SHP77 (cell line): ENCODE measurements at regions not wholly inside any gene's neighbourhood (a gene's known extent, or its start where the extent isn't known, plus 50 kb on each side); places are given as distances from the start of the nearest gene placed in this dataset.

Experiments used
- DNase-seq, 2 experiments: peaks; one replicate each; lab custom pipeline; 2025; lab: John Stamatoyannopoulos, UW

DNA sequence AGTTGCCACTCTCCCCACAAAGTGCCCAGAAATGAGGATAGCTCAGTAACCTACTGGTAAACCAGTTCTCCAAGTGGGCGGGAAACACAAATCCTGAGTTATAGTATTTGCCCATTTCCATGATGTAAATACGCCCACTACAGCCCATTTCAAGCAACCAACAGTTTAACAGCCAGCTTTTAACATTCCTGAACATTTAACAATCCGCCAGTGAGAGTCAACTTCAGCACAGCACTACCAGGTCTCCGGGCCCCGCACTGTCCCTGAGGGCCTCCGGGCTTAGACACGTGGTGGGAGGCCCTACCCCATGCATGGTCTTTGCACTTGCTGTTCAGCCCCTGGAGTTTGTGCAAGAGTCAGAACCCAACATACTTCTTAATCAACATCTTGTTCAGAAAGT, 132.0 kb upstream of the CTTNBP2NL start:
- no peak for DNase-seq

DNA sequence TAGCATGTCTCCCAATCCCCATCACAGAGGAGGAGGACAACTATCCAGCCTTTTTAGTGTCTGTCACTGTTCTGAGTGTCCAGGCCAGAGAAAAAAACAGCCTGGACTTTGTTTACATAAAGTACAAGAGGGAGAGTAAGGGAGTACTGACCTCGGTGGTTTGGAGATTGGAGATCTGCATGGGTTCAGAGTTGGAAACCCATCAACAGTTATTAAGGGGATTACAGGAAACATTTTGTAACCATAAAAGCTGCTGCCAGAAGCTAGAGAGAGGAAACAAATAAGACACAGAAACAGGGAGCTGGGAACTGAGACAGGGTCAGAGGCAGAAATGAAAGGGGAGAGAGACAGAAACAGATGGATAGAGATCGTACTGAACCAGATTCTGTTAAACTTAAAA, 131.5 kb upstream of the CTTNBP2NL start:
- no peak for DNase-seq

DNA sequence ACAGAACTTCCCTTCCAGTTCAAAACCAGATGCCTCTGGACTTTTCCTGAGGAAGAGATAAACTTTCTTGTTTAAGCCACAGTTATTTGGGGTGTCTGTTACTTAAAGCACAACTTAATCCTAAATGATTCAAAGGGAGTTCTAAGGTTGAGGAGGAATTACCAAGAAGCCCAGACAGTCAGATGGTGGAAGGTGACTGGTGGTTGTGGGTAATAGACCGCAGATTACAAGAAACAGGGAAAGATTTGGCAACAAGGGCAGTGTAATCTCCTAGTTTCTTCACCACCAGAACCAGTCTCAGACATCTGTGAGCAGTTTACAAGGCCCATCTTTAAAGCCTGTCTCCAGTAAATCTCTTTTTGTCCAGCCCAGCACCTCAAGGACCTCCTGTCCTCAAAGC, 130.1 kb upstream of the CTTNBP2NL start:
- no peak for DNase-seq

DNA sequence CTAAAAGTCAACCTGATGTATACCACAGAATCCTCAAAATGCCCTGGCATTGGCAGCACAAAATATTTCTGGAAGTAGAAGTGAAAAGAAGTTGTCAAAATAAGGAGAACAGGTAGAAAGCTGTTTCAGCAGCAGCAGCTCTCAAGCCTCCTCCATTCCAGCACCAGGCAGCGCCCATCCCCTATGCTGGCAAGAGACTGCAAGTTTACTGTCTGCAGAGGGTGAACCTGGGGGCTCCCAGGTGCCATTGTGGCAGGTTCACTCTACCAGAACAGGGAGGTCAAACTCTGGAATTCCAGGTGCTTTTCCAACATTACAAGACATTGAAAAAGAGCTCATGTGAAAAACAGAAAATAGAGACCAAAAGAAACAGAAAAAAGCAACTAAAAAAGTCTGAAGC, 128.8 kb upstream of the CTTNBP2NL start:
- DNase-seq: no peak

DNA sequence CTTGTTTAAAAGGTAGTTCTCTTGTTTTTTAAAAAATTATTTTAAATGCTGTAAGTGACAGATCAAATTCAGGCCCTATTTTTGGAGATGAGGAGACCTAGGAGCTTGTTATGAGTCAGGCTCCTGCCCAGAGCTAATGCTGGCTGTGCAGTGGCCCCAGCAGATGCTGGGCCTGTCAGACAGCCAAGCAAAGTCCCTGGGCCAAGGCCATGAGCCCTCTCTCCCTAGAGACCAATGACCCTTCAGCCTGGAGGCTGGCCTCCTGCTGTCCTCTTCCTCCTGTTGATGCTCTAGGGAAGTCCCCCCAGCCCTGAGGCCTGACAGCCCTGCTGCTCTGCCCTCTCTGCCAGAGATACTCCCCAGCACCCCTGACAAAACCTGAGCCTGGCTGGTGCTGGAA, 128.1 kb upstream of the CTTNBP2NL start:
- no peak for DNase-seq

DNA sequence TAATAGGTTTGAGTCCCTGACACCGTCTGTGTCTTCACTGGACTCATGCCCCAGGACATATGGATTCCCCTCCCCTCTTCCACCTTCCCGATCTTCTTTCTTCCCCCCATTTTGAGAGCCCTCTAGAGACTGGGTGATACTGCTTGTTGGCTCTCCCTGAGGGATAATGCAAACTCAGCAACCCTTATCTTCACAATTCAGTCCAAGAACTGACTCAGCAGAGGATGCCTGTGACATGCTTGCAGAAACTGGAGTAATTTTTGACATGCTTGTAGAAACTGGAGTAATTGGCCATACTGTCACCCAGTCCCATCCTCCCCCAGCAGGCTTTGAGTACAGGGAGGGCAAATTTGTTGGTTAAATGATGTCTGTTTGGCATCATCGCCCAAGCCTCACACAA, 127.6 kb upstream of the CTTNBP2NL start:
- no peak for DNase-seq

DNA sequence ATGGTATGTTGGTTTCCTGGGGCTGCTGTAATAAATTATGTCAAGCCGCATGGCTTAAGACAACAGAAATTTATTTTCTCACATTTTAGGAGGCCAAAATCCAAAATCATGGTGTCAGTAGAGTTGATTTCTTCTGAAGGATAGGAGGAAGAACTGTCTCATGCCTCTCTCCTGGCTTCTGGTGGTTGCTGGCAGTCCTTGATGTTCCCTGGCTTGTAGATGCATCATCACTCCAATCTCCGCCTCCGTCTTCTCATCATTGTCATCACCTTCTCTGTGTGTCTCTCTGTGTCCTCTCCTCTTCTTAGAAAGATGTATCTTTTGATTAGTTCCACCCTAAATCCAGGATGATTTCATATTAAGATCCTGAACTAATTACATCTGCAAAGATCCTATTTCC, 124.7 kb upstream of the CTTNBP2NL start:
- DNase-seq: no peak

DNA sequence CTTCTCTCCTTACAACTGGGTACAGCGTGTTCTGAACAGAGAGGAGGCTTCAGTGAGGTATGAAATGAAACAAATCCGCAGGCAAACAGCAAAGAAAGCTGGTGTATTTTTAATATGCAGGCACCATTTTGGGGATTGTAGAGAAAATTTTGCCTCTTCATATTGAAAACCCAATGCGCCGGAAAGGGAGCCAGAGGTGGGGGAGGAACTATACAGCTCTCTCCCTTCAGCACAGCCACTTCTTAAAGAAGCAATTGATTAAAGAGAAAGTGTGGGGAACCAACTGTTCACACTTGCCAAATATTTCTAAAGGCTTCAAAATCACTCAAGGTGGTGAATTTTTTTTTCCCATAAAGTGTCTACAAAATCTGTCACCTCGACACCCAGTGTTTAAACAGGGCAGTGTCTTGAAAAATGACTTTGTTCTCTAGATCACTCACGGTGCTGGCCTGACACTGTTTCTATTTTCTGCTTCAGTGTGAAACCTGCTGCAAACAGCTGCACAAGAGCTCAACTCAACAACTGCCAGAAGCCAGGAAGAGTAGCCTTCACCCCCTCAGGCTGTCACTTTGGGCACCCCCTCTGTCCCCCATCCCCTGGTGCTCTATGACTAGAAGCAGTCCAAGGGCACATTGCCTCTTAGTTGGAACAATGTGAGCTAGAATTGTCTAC, 123.8 kb upstream of the CTTNBP2NL start:
- no peak for DNase-seq

DNA sequence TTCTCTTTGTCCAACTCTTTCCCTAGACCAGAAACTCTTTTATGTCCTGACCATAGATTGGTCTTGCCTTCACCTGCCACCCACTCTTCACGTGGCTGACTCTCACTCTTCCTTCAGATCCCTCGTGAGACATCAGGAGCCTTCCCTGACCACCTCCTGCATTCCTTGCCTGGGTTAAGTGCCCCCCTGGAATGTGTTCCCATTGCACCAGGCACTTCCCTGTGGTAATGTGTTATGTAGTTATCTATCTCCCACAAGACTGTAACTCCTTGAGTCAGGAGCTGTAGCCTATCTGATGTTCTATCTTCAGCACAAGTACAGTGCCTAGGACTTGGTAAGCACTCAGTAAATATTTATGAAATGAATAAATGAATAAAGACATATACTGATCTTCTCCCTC, 111.2 kb upstream of the CTTNBP2NL start:
- no peak for DNase-seq

DNA sequence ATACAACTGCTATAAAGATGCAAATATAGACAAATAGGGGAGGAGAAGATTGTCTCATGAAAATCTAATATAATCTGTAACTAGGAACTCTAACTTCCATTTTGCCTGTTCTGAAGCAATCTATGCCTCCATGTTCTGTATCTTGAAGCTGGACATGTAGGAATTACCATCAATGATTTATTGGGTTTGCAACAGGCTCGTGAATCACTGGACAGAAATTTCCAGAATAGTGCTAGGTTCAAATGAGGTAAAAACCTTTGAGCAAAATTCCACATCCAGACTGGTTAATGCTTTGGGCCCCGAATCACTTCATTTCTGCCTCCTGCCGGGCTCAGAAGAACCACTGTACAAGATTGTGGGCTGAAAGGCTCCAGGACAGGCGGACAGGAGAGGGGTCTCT, 110.7 kb upstream of the CTTNBP2NL start:
- DNase-seq: no peak

DNA sequence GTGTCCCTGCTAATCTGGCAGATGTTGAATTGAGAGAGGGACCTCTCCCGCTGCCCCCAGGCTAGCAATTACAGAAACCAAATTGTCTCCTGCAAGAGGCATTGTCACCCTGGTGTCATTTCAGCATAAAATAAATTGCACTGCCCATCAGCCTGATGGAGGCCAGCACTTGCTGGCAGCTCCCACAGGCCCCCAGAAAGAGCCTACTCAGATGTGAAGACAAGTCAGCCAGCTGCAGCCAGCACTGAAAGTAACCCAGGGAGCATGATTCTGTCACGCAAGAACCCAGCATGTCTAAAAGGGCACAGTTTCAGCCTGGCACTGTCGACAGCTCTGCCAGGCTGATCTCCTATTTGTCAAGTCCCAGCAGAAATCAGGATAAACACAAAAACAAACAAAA, 110.3 kb upstream of the CTTNBP2NL start:
- no peak for DNase-seq

DNA sequence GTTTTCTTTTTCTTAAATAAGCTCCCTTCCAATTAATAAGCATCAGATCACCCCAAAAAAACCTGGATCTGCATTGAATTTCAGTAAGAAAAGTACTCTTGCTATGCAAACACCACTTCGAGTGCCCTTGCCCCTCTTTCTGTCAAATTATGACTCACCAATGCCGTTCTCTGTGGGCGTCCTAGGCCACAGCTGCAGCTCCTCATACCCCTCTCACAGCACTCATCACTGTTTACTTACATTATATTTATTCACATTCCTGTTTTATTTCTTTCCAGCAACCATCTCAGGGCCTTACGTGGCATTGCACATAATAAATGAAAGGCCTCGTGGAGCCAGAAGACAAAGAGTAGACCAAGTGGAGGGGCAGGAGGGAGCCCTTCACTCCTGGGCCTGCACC, 99.1 kb upstream of the CTTNBP2NL start:
- peak; percentile 77 to 79 for DNase-seq

DNA sequence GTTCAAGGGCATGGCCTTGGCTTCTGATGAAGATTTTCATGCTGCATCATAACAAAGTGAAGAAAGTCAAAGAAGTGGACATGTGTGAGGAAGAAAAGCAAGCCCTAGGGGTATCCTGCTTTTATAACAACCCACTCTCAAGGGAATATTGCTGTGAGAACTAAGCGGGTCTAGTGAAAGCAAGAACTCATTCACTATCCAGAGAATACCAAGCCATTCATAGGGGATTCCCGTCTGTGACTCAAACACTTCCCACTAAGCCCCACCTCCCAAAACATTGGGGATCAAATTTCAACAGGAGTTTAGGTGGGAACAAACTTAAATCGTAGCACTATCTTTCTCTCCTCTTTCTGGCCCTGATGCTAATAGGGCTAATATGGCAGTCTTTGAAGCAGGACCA, 98.5 kb upstream of the CTTNBP2NL start:
- DNase-seq: no peak

DNA sequence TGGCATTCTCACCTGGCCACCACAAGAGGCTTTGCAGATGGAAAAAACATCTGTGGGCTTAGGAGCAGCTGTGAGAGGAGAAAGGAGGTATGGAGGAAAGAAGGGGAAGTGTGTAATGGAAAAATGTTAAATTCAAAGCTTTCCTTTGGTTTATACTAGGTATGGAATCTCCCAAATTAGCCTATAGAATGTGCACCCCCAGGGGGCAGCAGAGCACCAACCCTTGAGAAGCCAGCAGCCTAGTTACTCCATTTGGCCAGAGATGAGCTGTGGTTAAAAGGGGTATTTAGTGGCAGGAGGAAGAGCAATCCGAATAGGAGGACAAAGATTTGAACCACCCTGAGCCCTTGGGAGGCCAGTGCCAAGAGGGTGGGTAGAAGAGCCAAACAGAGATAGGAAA, 97.5 kb upstream of the CTTNBP2NL start:
- peak; percentile 64 to 66 for DNase-seq

DNA sequence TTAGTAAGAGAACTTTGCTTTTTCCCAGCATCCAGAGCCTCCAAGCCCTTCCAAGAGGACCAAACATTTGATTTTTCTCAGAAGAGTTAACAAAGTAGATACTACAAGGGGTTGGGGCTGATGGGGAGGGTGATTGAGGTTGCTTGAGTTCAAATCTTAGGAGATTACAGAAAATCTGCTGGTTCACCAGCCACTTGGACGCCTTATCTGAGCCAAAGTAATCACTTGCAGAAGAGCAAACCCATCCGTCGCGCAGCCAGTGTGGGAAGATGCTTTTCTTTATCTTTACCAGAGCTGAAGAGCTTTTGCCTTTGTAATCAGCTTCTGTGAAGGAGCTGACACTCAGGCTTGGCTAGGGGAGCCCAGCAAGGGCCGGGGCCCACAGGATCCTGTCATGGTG, 91.9 kb upstream of the CTTNBP2NL start:
- DNase-seq: no peak

DNA sequence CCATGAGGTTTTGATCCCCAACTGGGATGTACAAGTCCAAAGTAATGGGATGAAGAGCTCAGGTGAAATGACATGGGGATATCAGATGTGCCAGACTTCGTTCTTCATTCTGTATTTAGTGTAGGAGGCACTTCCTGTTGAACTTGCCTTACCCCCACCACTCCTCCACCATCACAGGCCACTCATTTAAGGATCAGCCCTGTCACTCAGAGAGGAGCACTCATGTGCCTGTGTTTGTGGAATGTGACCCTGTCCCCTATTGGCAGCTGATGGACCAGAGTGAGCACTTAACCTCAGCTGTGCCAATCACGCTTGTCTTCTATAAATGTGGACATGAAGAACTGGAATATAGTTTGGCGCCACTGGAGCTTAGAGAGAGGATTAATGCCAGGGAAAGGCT, 91.4 kb upstream of the CTTNBP2NL start:
- DNase-seq: no peak

DNA sequence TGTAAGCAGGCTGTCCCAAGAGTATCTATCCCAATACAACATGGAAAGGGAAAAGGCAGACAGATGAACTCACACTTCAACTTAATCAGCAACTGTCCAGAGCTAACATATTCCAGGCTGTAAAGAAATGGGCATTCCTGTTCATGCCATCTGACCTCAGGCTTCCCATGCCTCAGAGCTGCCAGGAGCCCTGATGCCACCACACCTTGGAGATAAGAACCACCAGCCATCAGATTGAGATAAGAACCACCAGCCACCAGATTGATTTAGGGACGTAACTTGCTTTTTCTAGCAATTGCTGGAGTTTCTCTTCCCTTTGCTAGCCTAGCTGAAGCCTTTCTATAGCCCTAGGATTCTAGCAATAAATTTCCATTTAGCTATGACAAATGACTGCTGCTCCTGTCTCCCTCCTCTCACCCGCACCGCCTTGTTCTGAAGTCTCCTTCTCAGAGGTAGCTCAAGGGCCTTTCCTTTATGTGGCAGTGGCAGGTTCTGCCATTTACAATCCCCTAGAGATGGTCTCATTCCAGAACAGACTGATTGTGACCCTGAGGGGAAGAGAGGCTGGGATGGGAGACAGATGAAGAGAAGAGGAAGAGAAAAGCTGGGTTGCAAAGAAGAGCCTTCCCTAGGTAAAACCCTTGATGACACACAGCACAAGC, 88.0 kb upstream of the CTTNBP2NL start:
- DNase-seq: no peak

DNA sequence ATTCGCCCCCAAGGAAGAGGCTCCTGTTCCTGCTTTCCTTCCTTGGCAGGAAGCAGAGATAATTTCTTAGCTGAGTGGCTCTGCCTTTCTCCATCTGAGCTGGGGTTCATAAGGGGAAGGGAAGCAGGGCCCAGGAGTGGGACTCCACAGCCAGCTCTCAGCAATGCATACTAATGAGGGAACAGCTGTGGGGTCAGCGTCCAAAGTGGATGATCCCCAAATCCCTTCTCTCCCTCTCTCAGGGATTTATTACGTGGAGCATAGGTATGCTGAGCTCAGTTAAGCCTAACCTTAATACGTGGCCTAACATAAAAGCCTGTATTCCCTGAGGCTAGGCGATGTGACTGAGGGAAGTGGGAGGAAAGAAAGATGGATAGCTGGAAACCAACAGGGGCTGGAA, 87.3 kb upstream of the CTTNBP2NL start:
- no peak for DNase-seq

DNA sequence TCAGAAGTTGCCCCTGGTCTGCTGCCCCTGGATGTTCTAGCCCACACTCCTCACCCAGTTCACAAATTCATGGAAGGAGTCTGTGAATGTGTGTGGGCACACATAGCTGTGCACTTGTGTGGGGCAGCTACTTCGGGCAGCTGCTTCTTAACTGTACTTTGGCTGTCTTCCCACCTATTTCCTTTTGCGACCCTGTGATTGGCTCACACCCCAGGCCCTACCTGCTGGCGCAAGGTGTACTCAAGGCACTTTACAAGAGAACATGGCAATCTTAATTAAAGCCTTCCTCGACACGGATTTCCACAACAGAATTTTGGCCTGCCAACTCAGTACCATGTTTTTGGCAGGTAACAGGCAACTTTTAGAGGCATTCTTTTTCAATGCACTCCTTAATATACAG, 86.5 kb upstream of the CTTNBP2NL start:
- DNase-seq: no peak

DNA sequence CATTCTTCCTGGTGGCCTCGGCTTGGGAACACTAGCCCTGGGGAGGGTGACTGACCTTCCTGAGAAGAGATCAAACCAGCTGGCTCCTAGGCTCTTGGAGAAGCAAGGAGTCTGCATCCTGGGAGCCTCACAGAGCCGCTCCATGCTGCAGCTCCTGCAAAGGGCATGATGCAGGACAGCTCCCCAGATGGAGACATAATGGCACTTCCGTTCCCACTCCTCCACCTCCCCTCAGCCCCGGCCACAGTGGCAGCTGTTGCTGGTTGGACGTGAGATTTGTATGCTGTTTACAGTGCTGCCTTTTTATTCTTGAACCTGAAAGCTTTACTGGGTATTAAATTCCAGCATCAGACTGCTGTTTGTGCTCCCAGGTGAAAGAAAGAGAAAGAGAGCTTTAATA, 83.7 kb upstream of the CTTNBP2NL start:
- DNase-seq: no peak

DNA sequence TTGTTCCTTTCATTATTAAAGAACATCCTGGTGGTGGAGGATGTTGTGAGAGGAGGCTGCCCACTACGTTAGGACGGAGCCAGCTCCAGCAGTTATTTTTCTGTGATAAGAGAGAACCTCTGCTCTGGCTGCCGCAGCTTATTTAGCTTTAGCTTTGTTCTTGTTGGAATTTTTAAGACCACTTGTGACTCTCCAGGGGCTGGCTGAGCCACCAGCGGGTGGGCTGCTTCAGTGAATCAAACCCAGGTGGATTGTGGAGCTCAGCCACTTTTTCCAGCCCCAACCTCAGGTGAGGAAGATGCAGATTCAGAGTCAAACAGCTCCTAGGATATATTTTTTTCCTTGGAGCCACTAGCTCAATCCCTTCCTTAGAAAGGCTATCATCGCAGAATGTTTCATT, 83.1 kb upstream of the CTTNBP2NL start:
- DNase-seq: no peak

DNA sequence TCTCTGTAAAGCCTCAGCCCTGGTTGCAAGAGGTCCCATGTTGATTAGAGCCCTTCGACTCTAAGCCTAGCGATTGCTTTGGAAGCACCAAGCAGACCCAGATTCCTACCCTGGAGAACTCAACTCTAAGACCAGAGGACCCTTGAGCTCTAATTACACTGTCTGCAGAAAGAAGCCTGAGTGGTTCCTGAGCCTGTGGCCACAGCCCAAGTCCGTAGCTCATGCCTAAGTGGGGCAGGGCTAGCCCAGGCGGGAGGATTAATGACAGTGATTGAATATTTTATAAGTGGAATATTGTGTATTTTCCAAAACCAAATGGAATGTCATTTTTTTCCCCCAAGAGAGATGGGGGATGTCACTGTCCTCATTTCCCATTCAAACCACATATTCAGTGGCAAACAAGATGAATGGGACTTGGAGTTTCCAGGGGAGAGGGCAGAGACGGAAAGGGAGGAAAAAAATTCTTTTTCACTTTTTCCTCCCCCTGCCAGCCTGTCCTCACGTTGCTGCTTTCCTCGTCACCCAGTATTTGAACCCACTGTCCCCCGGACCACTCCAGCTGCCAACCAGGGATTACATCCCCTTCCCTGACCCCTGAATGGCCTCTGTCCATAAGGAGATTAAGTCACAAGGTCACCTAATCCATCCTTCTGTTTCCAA, 79.6 kb upstream of the CTTNBP2NL start:
- no peak for DNase-seq

DNA sequence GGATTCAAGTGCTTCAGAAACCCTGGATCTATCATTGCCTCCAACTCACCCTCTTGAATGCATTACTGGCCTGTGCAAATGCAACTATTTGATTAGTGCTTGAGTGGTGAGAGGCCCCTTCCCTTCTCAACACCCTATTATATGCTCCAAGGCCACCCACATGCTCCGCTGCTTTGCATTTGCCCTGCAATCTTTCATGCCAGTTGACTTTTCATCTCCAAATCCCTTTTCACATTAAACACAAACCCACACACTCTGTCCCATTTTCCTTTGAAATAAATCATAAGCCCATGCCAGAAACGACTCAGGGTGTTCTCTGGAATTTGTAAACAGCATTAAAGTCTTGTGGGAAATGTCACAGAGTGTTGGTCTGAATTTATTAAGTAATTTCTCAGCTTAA, 78.9 kb upstream of the CTTNBP2NL start:
- no peak for DNase-seq

DNA sequence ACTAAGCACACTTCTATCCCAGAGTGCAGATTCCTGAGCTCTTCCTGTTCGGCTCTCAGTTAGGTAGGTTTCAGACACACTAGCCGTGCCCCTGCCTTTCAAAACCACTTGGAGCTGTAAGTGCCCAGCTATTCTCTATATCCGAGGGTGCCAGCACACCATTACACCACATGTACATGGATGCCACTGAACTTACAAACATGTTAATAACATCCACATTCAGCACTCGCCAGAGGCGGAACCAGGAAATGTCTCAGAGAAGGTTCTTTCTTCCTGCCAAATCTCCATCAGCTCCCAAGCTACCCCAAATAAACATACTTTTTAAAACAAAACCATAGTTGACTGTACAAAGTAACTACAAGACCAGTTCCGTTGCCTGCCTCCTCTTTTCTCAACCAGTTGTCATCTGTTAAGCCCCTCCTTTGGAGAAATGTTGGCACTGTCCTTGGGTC, 78.4 kb upstream of the CTTNBP2NL start:
- DNase-seq: no peak
